ENCODE measurements at regions not wholly inside any gene's neighbourhood (a gene's known extent, or its start where the extent isn't known, plus 50 kb on each side); places are given as distances from the start of the nearest gene placed in this dataset.

GRCh38 chr5:160486573-160486972, 64.9 kb downstream of the PTTG1 start:
- TF ChIP-seq CTCF (conservative IDR thresholded peaks at IDR 0.05; ENCODE audit: low read depth, low read length), result no peak
- TF ChIP-seq CEBPB (IDR thresholded peaks at IDR 0.05; ENCODE audit: low read depth, low read length), result no peak
- no peak for TF ChIP-seq POLR2A (IDR thresholded peaks at IDR 0.05; ENCODE audit: low read depth, low read length)
- no peak for TF ChIP-seq USF2 (IDR thresholded peaks at IDR 0.05; ENCODE audit: low read depth, low read length)
- no peak for TF ChIP-seq BHLHE40 (IDR thresholded peaks at IDR 0.05; ENCODE audit: low read depth, low read length)
- no peak for TF ChIP-seq MAFK (IDR thresholded peaks at IDR 0.05; ENCODE audit: low read depth, low read length)
- no peak for TF ChIP-seq RAD21 (IDR thresholded peaks at IDR 0.05; ENCODE audit: low read length)
- TF ChIP-seq MAZ (IDR thresholded peaks at IDR 0.05; ENCODE audit: borderline replicate concordance, low read depth, low read length), result no peak
- no peak for TF ChIP-seq MXI1 (IDR thresholded peaks at IDR 0.05; ENCODE audit: borderline replicate concordance, low read depth, low read length)
- TF ChIP-seq ELK1 (IDR thresholded peaks at IDR 0.05; ENCODE audit: borderline replicate concordance, low read depth, low read length), result no peak
- no peak for TF ChIP-seq SMC3 (IDR thresholded peaks at IDR 0.05; ENCODE audit: low read depth, low read length)
- no peak for TF ChIP-seq RCOR1 (IDR thresholded peaks at IDR 0.05; ENCODE audit: insufficient replicate concordance, low read length)

Data from IMR-90 (cell line).